IMR-90 (cell line): ENCODE measurements at regions not wholly inside any gene's neighbourhood (a gene's known extent, or its start where the extent isn't known, plus 50 kb on each side); places are given as distances from the start of the nearest gene placed in this dataset.

Experiments
- ATAC-seq: fragments of 200-7000 bp; cut with Tn5 transposase; 2 replicates; pipeline ENCODE4 v1.9.1; 2020; ENCODE audit warnings: low read depth, mild to moderate bottlenecking, moderate library complexity
- BruUV-seq: library from RNA; stranded (reverse); fragments of 400-500 nt; replicated peaks from 2 replicates; lab custom pipeline; 2021; lab: Mats Ljungman, UMichigan
- CTCF ChIA-PET: fragments of 300-600 bp; formaldehyde crosslinking; extraction: SDS; loops from one replicate; lab custom pipeline; 2021; ENCODE audit warnings: antibody characterized with exemption; lab: Yijun Ruan, JAX
- POLR2A ChIA-PET: fragments of 300-600 bp; sonication (Branson Sonifier 250); formaldehyde crosslinking; loops from one replicate; lab custom pipeline; 2022; ENCODE audit warnings: antibody characterized with exemption; ENCODE audit not compliant: unreplicated experiment; lab: Charles Lee
- DNase-seq: peaks from one replicate; pipeline ENCODE4 v3.0.0; 2013
- H2AFZ ChIP-seq: replicated peaks from 2 replicates; pipeline ENCODE3; 2013; ENCODE audit warnings: low read length, mild to moderate bottlenecking; ENCODE audit not compliant: poor library complexity
- H2AK5ac ChIP-seq: 2 replicates; pipeline ENCODE4 v1.6.1; 2013; ENCODE audit warnings: low read depth, low read length, inconsistent platforms
- H2AK9ac ChIP-seq: replicated peaks from 2 replicates; pipeline ENCODE3; 2013; ENCODE audit warnings: mild to moderate bottlenecking, low read depth, low read length, moderate library complexity; ENCODE audit not compliant: poor library complexity
- H2BK120ac ChIP-seq: 2 replicates; pipeline ENCODE4 v1.6.1; 2013; ENCODE audit warnings: low read depth, low read length, inconsistent platforms
- H2BK15ac ChIP-seq: 3 replicates; pipeline ENCODE4 v1.6.1; 2013; ENCODE audit warnings: low read depth, low read length, inconsistent platforms
- H2BK20ac ChIP-seq: 2 replicates; pipeline ENCODE4 v1.6.1; 2013; ENCODE audit warnings: low read depth, mild to moderate bottlenecking, inconsistent platforms, low read length, moderate library complexity
- H2BK5ac ChIP-seq: 2 replicates; pipeline ENCODE4 v1.6.1; 2013; ENCODE audit warnings: mild to moderate bottlenecking, low read depth, low read length, inconsistent platforms; ENCODE audit not compliant: poor library complexity, severe bottlenecking
- H3K14ac ChIP-seq: replicated peaks from 2 replicates; pipeline ENCODE4 v1.6.1; 2013; ENCODE audit warnings: low read depth, low read length, inconsistent platforms
- H3K18ac ChIP-seq: 2 replicates; pipeline ENCODE4 v1.6.1; 2013; ENCODE audit warnings: low read depth, low read length, control low read depth
- H3K23ac ChIP-seq: 2 replicates; pipeline ENCODE4 v1.6.1; 2013; ENCODE audit warnings: low read depth, low read length, inconsistent platforms
- H3K27ac ChIP-seq: 2 replicates; pipeline ENCODE4 v1.5.1; 2013; ENCODE audit warnings: mild to moderate bottlenecking, control low read depth, low read length; ENCODE audit not compliant: insufficient read depth
- H3K27me3 ChIP-seq: 2 replicates; pipeline ENCODE4 v1.6.1; 2013; ENCODE audit warnings: low read length; ENCODE audit not compliant: control insufficient read depth, insufficient read depth
- H3K36me3 ChIP-seq: 2 replicates; pipeline ENCODE4 v1.6.1; 2013; ENCODE audit warnings: low read length, mixed read lengths; ENCODE audit not compliant: control insufficient read depth, insufficient read depth
- H3K4ac ChIP-seq: 2 replicates; pipeline ENCODE4 v1.6.1; 2013; ENCODE audit warnings: low read depth, low read length, inconsistent platforms
- H3K4me1 ChIP-seq: 2 replicates; pipeline ENCODE4 v1.6.1; 2013; ENCODE audit warnings: low read length, mixed read lengths; ENCODE audit not compliant: control insufficient read depth, insufficient read depth
- H3K4me2 ChIP-seq: 2 replicates; pipeline ENCODE4 v1.6.1; 2013; ENCODE audit warnings: low read depth, mild to moderate bottlenecking, control low read depth, low read length, moderate library complexity
- H3K4me3 ChIP-seq: 2 replicates; pipeline ENCODE4 v1.5.1; 2013; ENCODE audit warnings: low read depth, mild to moderate bottlenecking, control low read depth, low read length, moderate library complexity; ENCODE audit not compliant: insufficient read depth
- H3K56ac ChIP-seq: 2 replicates; pipeline ENCODE4 v1.6.1; 2013; ENCODE audit warnings: low read length, inconsistent platforms; ENCODE audit not compliant: insufficient read depth; ENCODE audit errors: extremely low read depth
- H3K79me1 ChIP-seq, 2 experiments: 2 replicates each; pipeline ENCODE4 v1.6.1; 2013; ENCODE audit warnings: low read length in 2 of 2, inconsistent platforms in 1 of 2, low read depth in 1 of 2
- H3K9ac ChIP-seq: 2 replicates; pipeline ENCODE4 v1.6.1; 2013; ENCODE audit warnings: low read depth, low read length, control low read depth
- H3K9me1 ChIP-seq: 2 replicates; pipeline ENCODE4 v1.6.1; 2013; ENCODE audit warnings: low read length, inconsistent platforms; ENCODE audit not compliant: insufficient read depth
- H3K9me3 ChIP-seq: 2 replicates; pipeline ENCODE4 v1.6.1; 2013; ENCODE audit warnings: low read length; ENCODE audit not compliant: control insufficient read depth, insufficient read depth
- H4K20me1 ChIP-seq: 2 replicates; pipeline ENCODE4 v1.6.1; 2013; ENCODE audit warnings: low read length, inconsistent platforms; ENCODE audit not compliant: insufficient read depth
- H4K5ac ChIP-seq: 2 replicates; pipeline ENCODE4 v1.6.1; 2013; ENCODE audit warnings: mild to moderate bottlenecking, low read depth, low read length, control low read depth
- H4K8ac ChIP-seq, 2 experiments: 2 replicates each; pipeline ENCODE4 v1.6.1; 2013; ENCODE audit warnings: low read depth in 2 of 2, low read length in 2 of 2, control low read depth in 1 of 2, inconsistent platforms in 1 of 2
- H4K91ac ChIP-seq: 2 replicates; pipeline ENCODE4 v1.6.1; 2013; ENCODE audit warnings: low read depth, low read length, inconsistent platforms; ENCODE audit not compliant: insufficient read depth
- BHLHE40 ChIP-seq: fragments of 150-350 bp; IDR thresholded peaks from 2 replicates; pipeline ENCODE4 v1.6.1; 2016; ENCODE audit warnings: mild to moderate bottlenecking, low read depth, low read length
- CHD1 ChIP-seq: IDR thresholded peaks from 2 replicates; pipeline ENCODE4 v1.6.1; 2012; ENCODE audit warnings: low read depth, low read length, improper control_type of control experiment
- ELK1 ChIP-seq: fragments of 150-350 bp; IDR thresholded peaks from 2 replicates; pipeline ENCODE4 v1.6.1; 2016; ENCODE audit warnings: low read depth, mild to moderate bottlenecking, low read length, moderate library complexity, borderline replicate concordance
- FOS ChIP-seq: fragments of 150-350 bp; IDR thresholded peaks from 2 replicates; pipeline ENCODE4 v1.6.1; 2016; ENCODE audit warnings: low read depth, low read length
- MXI1 ChIP-seq: IDR thresholded peaks from 2 replicates; pipeline ENCODE4 v1.6.1; 2012; ENCODE audit warnings: low read depth, mild to moderate bottlenecking, low read length, moderate library complexity, borderline replicate concordance
- WGBS, 2 experiments: methylation state at CpG; one replicate each; pipeline versions ENCODE4 v1.1.5 to v1.1.7; 2013; ENCODE audit warnings: missing lambda C conversion rate in 2 of 2; ENCODE audit not compliant: insufficient read length in 1 of 2; ENCODE audit errors: extremely low coverage in 2 of 2; 5-methylcytosine and 5-hydroxymethylcytosine counted together
- dilution Hi-C: fragments of 300-500 bp; cut with HindIII; formaldehyde crosslinking; loops from one replicate; pipeline ENCODE4 v1.14.3; 2018; ENCODE audit warnings: low sequenced_read_pairs; ENCODE audit not compliant: unreplicated experiment
- in situ Hi-C: fragments of 300-500 bp; cut with MboI; formaldehyde crosslinking; loops from 3 replicates; pipeline ENCODE4 v1.14.3; 2019; ENCODE audit warnings: low sequenced_read_pairs, inconsistent platforms, mixed read lengths
- intact Hi-C: fragments of 100-400 bp; cut with micrococcal nuclease; formaldehyde crosslinking; loops from 2 replicates; pipeline ENCODE4 v1.10.0; 2022

- in situ Hi-C loops: no loop called here
- H2BK5ac ChIP-seq: no peak overlapping the region
- H3K9me3 ChIP-seq: peaks cover 3% of the 10 kb centered on the region
- no peak overlapping the region for H2AFZ ChIP-seq
- H2BK120ac ChIP-seq: no peak overlapping the region
- no peak overlapping the region for H4K5ac ChIP-seq
- no peak for ATAC-seq
- H3K4me2 ChIP-seq: no peak overlapping the region
- ChIA-PET CTCF (interaction anchor here (0.6 kb wide), 1 partner anchor 95 kb away, joined by 3 read pairs; no protein-coding TSS in a partner anchor), POLR2A (no interaction called here)
- H3K56ac ChIP-seq: no peak overlapping the region
- BruUV-seq: no TSS peak
- H4K91ac ChIP-seq: no peak overlapping the region
- H3K4ac ChIP-seq: no peak overlapping the region
- H2BK15ac ChIP-seq: no peak overlapping the region
- dilution Hi-C loops: no loop called here
- H3K79me1 ChIP-seq: no peaks in the 10 kb centered on the region
- no peak overlapping the region for H3K27ac ChIP-seq
- no peak overlapping the region for H3K14ac ChIP-seq
- no peak overlapping the region for H2AK9ac ChIP-seq
- H3K4me1 ChIP-seq: no peaks in the 10 kb centered on the region
- intact Hi-C loops: no loop called here
- H3K18ac ChIP-seq: no peak overlapping the region
- H4K20me1 ChIP-seq: no peaks in the 10 kb centered on the region
- no peak overlapping the region for H3K4me3 ChIP-seq
- no peak for DNase-seq
- no peak overlapping the region for H3K9ac ChIP-seq
- TF ChIP-seq MXI1: no peak
- TF ChIP-seq ELK1: no peak
- no peak for TF ChIP-seq FOS
- no peak for TF ChIP-seq BHLHE40
- no peak for TF ChIP-seq CHD1
- H3K27me3 ChIP-seq: no peaks in the 10 kb centered on the region
- H3K23ac ChIP-seq: no peak overlapping the region
- WGBS, 2 experiments: no CpG with 5 or more reads among the region's 1 CpG
- H4K8ac ChIP-seq: no peak overlapping the region
- H2AK5ac ChIP-seq: no peak overlapping the region
- H2BK20ac ChIP-seq: no peak overlapping the region
- no peaks in the 10 kb centered on the region for H3K9me1 ChIP-seq
- H3K36me3 ChIP-seq: no peaks in the 10 kb centered on the region
Measured at GRCh38 chr4:134531013-134531412, 329.4 kb upstream of the PABPC4L start.
